Renal cortical epithelial cell (primary cell): ENCODE measurements at regions not wholly inside any gene's neighbourhood (a gene's known extent, or its start where the extent isn't known, plus 50 kb on each side); places are given as distances from the start of the nearest gene placed in this dataset.
"Not testable (repeated sequence)": the region's sequence is repeated elsewhere in the genome, so short reads cannot be mapped to it uniquely, and the experiment has no call there.

Experiments used
- DNase-seq: peaks from one replicate; pipeline ENCODE4 v3.0.0-alpha.2; 2011; ENCODE audit warnings: low read depth

- no peak for DNase-seq
Measured at GRCh38 chr2:19101968-19102367, 256.5 kb downstream of the OSR1 start.

GRCh38 chr2:19100570-19100969 lies 257.9 kb downstream of the OSR1 start:
- DNase-seq: no peak

- no peak for DNase-seq
Measured at GRCh38 chr2:19099181-19099580, 259.2 kb downstream of the OSR1 start.

GRCh38 chr2:19098467-19099160 lies 259.8 kb downstream of the OSR1 start:
- DNase-seq: no peak

- not testable (repeated sequence) for DNase-seq
Measured at GRCh38 chr2:19089476-19089875, 268.9 kb downstream of the OSR1 start.

GRCh38 chr2:19086231-19086651 lies 272.2 kb downstream of the OSR1 start:
- DNase-seq: no peak

- DNase-seq: no peak
Measured at GRCh38 chr2:19078709-19079108, 279.7 kb downstream of the OSR1 start.

- peak; percentile 73 for DNase-seq
Measured at GRCh38 chr2:19073522-19073921, 284.9 kb downstream of the OSR1 start.

GRCh38 chr2:19072161-19072560 lies 286.3 kb downstream of the OSR1 start:
- no peak for DNase-seq

- DNase-seq: no peak
Measured at GRCh38 chr2:19070886-19071285, 287.5 kb downstream of the OSR1 start.

- DNase-seq: no peak
Measured at GRCh38 chr2:19068206-19068605, 290.2 kb downstream of the OSR1 start.

- DNase-seq: no peak
Measured at GRCh38 chr2:19062370-19062769, 296.1 kb downstream of the OSR1 start.

- peak; percentile 55 for DNase-seq
Measured at GRCh38 chr2:19059076-19059475, 299.3 kb downstream of the OSR1 start.

GRCh38 chr2:19051203-19051831 lies 307.1 kb downstream of the OSR1 start:
- no peak for DNase-seq

GRCh38 chr2:19050354-19050753 lies 308.1 kb downstream of the OSR1 start:
- no peak for DNase-seq

GRCh38 chr2:19048593-19049266 lies 309.7 kb downstream of the OSR1 start:
- no peak for DNase-seq

GRCh38 chr2:19046986-19047780 lies 311.2 kb downstream of the OSR1 start:
- DNase-seq: no peak

GRCh38 chr2:19045151-19045550 lies 313.3 kb downstream of the OSR1 start:
- no peak for DNase-seq

GRCh38 chr2:19043893-19044292 lies 314.5 kb downstream of the OSR1 start:
- DNase-seq: no peak

- DNase-seq: no peak
Measured at GRCh38 chr2:19041434-19042041, 316.9 kb downstream of the OSR1 start.

- DNase-seq: peak; percentile 71
Measured at GRCh38 chr2:19038071-19039015, 320.1 kb downstream of the OSR1 start.
